SK-N-SH treated with all-trans-retinoic acid at 6 μM for 48 hours (cell line): ENCODE measurements at regions not wholly inside any gene's neighbourhood (a gene's known extent, or its start where the extent isn't known, plus 50 kb on each side); places are given as distances from the start of the nearest gene placed in this dataset.

Experiments used
- ATAC-seq: fragments of 200-7000 bp; cut with Tn5 transposase; 3 replicates; pipeline ENCODE4 v1.9.1; 2020; ENCODE audit warnings: mild to moderate bottlenecking, moderate library complexity
- ARNTL ChIP-seq: fragments of 450-650 bp; formaldehyde crosslinking; IDR thresholded peaks from 2 replicates; pipeline ENCODE4 v1.5.0; 2020; ENCODE audit warnings: low read depth, mild to moderate bottlenecking, moderate library complexity, borderline replicate concordance
- BACH2 ChIP-seq: fragments of 250-450 bp; sonication (Bioruptor Pico); IDR thresholded peaks from 2 replicates; pipeline ENCODE4 v1.9.0; 2021; ENCODE audit warnings: mild to moderate bottlenecking, borderline replicate concordance
- CREB5 ChIP-seq: fragments of 250-450 bp; sonication (Bioruptor Pico); IDR thresholded peaks from 2 replicates; pipeline ENCODE4 v1.5.1; 2020; ENCODE audit warnings: low read depth, mild to moderate bottlenecking, moderate library complexity
- CSDC2 ChIP-seq: fragments of 250-450 bp; sonication (Bioruptor Pico); IDR thresholded peaks from 2 replicates; pipeline ENCODE4 v1.5.0; 2020; ENCODE audit warnings: mild to moderate bottlenecking, moderate library complexity
- ESRRG ChIP-seq: fragments of 250-450 bp; sonication (Bioruptor Pico); IDR thresholded peaks from 2 replicates; pipeline ENCODE4 v1.6.1; 2021; ENCODE audit warnings: mild to moderate bottlenecking
- GLIS3 ChIP-seq: fragments of 250-450 bp; sonication (Bioruptor Pico); IDR thresholded peaks from 2 replicates; pipeline ENCODE4 v1.5.0; 2020; ENCODE audit warnings: mild to moderate bottlenecking, moderate library complexity
- ISL1 ChIP-seq: fragments of 250-450 bp; sonication (Bioruptor Pico); IDR thresholded peaks from 2 replicates; pipeline ENCODE4 v2.1.2; 2022; ENCODE audit warnings: mild to moderate bottlenecking, moderate library complexity
- OSR1 ChIP-seq: fragments of 250-450 bp; sonication (Bioruptor Pico); IDR thresholded peaks from 2 replicates; pipeline ENCODE4 v1.8.0; 2022; ENCODE audit warnings: moderate library complexity, mild to moderate bottlenecking, inconsistent platforms
- PPARA ChIP-seq: fragments of 250-450 bp; sonication (Bioruptor Pico); IDR thresholded peaks from 2 replicates; pipeline ENCODE4 v1.5.0; 2020; ENCODE audit warnings: mild to moderate bottlenecking, borderline replicate concordance
- RARB ChIP-seq: fragments of 250-450 bp; sonication (Bioruptor Pico); IDR thresholded peaks from 2 replicates; pipeline ENCODE4 v1.8.0; 2021; ENCODE audit warnings: mild to moderate bottlenecking, moderate library complexity
- TOX ChIP-seq: fragments of 250-450 bp; sonication (Bioruptor Pico); IDR thresholded peaks from 2 replicates; pipeline ENCODE4 v1.8.0; 2021; ENCODE audit warnings: mild to moderate bottlenecking, moderate library complexity, borderline replicate concordance
- ZC3H10 ChIP-seq: fragments of 250-450 bp; sonication (Bioruptor Pico); IDR thresholded peaks from 2 replicates; pipeline ENCODE4 v1.5.1; 2021; ENCODE audit warnings: mild to moderate bottlenecking, moderate library complexity
- ZFP3 ChIP-seq: fragments of 250-450 bp; sonication (Bioruptor Pico); IDR thresholded peaks from 2 replicates; pipeline ENCODE4 v1.5.0; 2020; ENCODE audit warnings: mild to moderate bottlenecking, moderate library complexity
- ZFP30 ChIP-seq: fragments of 450-650 bp; formaldehyde crosslinking; IDR thresholded peaks from 2 replicates; pipeline ENCODE4 v1.5.0; 2022; ENCODE audit warnings: mild to moderate bottlenecking, moderate library complexity
- ZNF565 ChIP-seq: fragments of 450-650 bp; formaldehyde crosslinking; conservative IDR thresholded peaks from 2 replicates; pipeline ENCODE4 v1.5.0; 2020; ENCODE audit warnings: low read depth, mild to moderate bottlenecking, moderate library complexity
- ZNF70 ChIP-seq: fragments of 450-650 bp; formaldehyde crosslinking; IDR thresholded peaks from 2 replicates; pipeline ENCODE4 v1.5.0; 2020; ENCODE audit warnings: mild to moderate bottlenecking, moderate library complexity
- ZNF8 ChIP-seq: fragments of 450-650 bp; formaldehyde crosslinking; IDR thresholded peaks from 2 replicates; pipeline ENCODE4 v1.5.0; 2020; ENCODE audit warnings: mild to moderate bottlenecking, moderate library complexity
- TF ChIP-seq, protein P1 (sequence below): fragments of 250-450 bp; sonication (Bioruptor Pico); IDR thresholded peaks from 2 replicates; pipeline ENCODE4 v1.5.1; 2021; ENCODE audit warnings: mild to moderate bottlenecking, moderate library complexity
- TF ChIP-seq, protein P2 (sequence below): fragments of 250-450 bp; sonication (Bioruptor Pico); IDR thresholded peaks from 2 replicates; pipeline ENCODE4 v1.5.0; 2020; ENCODE audit warnings: mild to moderate bottlenecking, moderate library complexity

DNA sequence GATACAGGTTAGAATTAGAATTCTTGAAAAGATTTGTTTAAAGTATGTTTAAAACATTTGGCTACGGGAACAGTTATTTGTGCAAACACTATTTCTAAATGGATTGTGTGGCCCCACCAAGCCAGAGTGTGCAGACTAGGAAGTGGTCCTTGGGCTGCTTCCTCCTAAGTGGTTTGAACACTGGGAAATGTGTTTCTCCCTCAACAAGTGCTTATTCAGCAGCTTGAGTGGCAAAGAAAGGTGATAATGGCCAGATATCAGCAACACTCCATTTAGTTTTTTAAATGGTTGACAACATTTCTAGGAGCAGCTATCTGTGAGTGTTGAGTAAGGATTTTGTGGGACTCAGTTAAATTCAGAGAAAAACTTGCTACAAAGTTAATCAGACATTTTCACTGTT, 141.4 kb upstream of the LNX1 start:
- no peak for TF ChIP-seq ZFP3 (CRISPR knock-in tag)
- no peak for TF ChIP-seq RARB (CRISPR knock-in tag)
- no peak for TF ChIP-seq ISL1 (CRISPR knock-in tag)
- TF ChIP-seq ESRRG (CRISPR knock-in tag), result no peak
- TF ChIP-seq ZNF565 (CRISPR knock-in tag), result no peak
- no peak for TF ChIP-seq ARNTL (CRISPR knock-in tag)
- TF ChIP-seq PPARA, result no peak
- TF ChIP-seq CSDC2 (CRISPR knock-in tag), result no peak
- TF ChIP-seq GLIS3 (CRISPR knock-in tag), result no peak
- no peak for ATAC-seq

- ATAC-seq, result no peak
- TF ChIP-seq ZC3H10 (CRISPR knock-in tag) (no peak), BACH2 (CRISPR knock-in tag) (no peak), ZFP3 (CRISPR knock-in tag) (no peak), RARB (CRISPR knock-in tag) (no peak), CREB5 (no peak), ESRRG (CRISPR knock-in tag) (no peak), TOX (CRISPR knock-in tag) (no peak), PPARA (no peak)
- TF ChIP-seq, protein P1, sequence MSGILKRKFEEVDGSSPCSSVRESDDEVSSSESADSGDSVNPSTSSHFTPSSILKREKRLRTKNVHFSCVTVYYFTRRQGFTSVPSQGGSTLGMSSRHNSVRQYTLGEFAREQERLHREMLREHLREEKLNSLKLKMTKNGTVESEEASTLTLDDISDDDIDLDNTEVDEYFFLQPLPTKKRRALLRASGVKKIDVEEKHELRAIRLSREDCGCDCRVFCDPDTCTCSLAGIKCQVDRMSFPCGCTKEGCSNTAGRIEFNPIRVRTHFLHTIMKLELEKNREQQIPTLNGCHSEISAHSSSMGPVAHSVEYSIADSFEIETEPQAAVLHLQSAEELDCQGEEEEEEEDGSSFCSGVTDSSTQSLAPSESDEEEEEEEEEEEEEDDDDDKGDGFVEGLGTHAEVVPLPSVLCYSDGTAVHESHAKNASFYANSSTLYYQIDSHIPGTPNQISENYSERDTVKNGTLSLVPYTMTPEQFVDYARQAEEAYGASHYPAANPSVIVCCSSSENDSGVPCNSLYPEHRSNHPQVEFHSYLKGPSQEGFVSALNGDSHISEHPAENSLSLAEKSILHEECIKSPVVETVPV, result no peak
Observed at GRCh38 chr4:53730031-53730805, 138.9 kb upstream of the LNX1 start.

DNA sequence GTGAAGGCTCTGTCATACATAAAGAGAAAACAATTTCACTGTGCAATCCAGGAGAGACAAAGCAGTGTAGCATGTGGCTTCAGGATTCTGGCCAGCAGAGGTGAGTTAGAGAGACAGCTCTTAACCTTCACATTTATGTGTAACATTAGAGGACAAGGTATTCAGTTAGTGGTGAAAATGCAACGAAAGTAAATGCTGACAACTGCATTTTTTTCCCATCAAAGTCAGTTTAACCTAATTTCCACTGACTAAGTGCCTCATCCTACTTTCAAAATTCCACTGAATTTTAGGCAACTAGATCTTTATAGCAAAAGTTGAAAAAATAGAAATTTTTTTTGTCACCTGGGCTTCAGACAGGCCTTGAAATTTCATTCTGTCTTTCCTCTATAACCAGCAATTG, 130.8 kb upstream of the LNX1 start:
- TF ChIP-seq ZNF70 (CRISPR knock-in tag), result no peak
- no peak for TF ChIP-seq CREB5
- TF ChIP-seq OSR1, result no peak
- no peak for TF ChIP-seq GLIS3 (CRISPR knock-in tag)
- no peak for TF ChIP-seq CSDC2 (CRISPR knock-in tag)
- TF ChIP-seq, protein P2, sequence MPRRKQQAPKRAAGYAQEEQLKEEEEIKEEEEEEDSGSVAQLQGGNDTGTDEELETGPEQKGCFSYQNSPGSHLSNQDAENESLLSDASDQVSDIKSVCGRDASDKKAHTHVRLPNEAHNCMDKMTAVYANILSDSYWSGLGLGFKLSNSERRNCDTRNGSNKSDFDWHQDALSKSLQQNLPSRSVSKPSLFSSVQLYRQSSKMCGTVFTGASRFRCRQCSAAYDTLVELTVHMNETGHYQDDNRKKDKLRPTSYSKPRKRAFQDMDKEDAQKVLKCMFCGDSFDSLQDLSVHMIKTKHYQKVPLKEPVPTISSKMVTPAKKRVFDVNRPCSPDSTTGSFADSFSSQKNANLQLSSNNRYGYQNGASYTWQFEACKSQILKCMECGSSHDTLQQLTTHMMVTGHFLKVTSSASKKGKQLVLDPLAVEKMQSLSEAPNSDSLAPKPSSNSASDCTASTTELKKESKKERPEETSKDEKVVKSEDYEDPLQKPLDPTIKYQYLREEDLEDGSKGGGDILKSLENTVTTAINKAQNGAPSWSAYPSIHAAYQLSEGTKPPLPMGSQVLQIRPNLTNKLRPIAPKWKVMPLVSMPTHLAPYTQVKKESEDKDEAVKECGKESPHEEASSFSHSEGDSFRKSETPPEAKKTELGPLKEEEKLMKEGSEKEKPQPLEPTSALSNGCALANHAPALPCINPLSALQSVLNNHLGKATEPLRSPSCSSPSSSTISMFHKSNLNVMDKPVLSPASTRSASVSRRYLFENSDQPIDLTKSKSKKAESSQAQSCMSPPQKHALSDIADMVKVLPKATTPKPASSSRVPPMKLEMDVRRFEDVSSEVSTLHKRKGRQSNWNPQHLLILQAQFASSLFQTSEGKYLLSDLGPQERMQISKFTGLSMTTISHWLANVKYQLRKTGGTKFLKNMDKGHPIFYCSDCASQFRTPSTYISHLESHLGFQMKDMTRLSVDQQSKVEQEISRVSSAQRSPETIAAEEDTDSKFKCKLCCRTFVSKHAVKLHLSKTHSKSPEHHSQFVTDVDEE (CRISPR knock-in tag), result no peak
- no peak for TF ChIP-seq ARNTL (CRISPR knock-in tag)
- no peak for TF ChIP-seq ISL1 (CRISPR knock-in tag)
- TF ChIP-seq ZFP30 (CRISPR knock-in tag), result no peak
- no peak for TF ChIP-seq ZNF565 (CRISPR knock-in tag)
- no peak for ATAC-seq

DNA sequence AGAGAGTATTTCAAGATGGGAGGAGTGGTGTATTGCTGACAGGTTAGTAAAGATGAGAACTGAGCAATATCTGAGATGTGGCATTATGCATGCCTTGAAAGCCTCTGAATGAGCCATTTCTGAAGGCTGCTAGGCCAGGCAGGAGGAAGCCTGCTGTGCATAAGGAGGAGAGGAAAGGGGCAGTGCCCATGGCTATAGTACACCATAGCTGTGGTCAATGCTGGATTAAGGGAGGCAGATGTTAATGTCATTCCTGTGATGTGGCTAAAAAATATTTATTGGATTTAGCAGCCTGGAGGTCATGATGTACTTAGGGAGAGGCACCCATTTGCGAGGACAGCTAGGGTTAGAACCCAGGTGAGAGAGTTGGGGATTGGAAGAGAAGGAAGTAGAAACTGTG, 130.0 kb upstream of the LNX1 start:
- ATAC-seq, result no peak; the same call in 1 of the 3 replicates
- TF ChIP-seq, protein P2 (CRISPR knock-in tag), result no peak
- TF ChIP-seq ZNF565 (CRISPR knock-in tag) (no peak), CSDC2 (CRISPR knock-in tag) (no peak), ZNF8 (CRISPR knock-in tag) (no peak), GLIS3 (CRISPR knock-in tag) (no peak), ZFP30 (CRISPR knock-in tag) (no peak), ZNF70 (CRISPR knock-in tag) (no peak), ARNTL (CRISPR knock-in tag) (no peak)
- TF ChIP-seq, all 23 proteins: peak for 0
